LNCaP clone FGC (cell line): ENCODE measurements at regions not wholly inside any gene's neighbourhood (a gene's known extent, or its start where the extent isn't known, plus 50 kb on each side); places are given as distances from the start of the nearest gene placed in this dataset.

Source experiments
- DNase-seq: peaks from one replicate; pipeline ENCODE4 v3.0.0-alpha.2; 2011; ENCODE audit warnings: low read depth
- H3K4me3 ChIP-seq: 2 replicates; pipeline ENCODE4 v1.5.1; 2011; ENCODE audit warnings: mild to moderate bottlenecking, low read depth, low read length, control low read depth
- TF ChIP-seq, protein P1 (sequence below): IDR thresholded peaks from 2 replicates; pipeline ENCODE4 v1.5.1; 2012; ENCODE audit warnings: mild to moderate bottlenecking; ENCODE audit not compliant: control insufficient read depth, insufficient read depth; ENCODE audit errors: extremely low read depth

DNA sequence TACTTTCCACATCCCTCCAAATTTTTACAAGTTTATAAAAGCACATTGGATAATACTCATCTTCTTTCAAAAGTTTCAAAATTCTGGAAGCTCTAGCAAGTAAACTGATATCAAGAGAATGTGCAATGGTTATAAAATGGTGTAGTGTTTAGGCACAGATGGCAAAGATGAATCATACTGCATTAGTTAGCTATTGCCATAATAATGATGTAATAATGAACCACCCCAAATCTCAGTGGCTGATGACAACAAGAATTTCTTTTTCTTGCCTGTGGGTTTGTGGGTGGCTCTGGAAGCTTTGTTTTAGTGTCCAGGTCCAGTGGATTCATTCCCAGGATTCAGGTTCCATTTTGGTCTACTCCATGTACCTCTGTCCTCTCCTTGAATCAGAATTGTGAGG is 319.0 kb downstream of the BRINP1 start:
- TF ChIP-seq, protein P1, sequence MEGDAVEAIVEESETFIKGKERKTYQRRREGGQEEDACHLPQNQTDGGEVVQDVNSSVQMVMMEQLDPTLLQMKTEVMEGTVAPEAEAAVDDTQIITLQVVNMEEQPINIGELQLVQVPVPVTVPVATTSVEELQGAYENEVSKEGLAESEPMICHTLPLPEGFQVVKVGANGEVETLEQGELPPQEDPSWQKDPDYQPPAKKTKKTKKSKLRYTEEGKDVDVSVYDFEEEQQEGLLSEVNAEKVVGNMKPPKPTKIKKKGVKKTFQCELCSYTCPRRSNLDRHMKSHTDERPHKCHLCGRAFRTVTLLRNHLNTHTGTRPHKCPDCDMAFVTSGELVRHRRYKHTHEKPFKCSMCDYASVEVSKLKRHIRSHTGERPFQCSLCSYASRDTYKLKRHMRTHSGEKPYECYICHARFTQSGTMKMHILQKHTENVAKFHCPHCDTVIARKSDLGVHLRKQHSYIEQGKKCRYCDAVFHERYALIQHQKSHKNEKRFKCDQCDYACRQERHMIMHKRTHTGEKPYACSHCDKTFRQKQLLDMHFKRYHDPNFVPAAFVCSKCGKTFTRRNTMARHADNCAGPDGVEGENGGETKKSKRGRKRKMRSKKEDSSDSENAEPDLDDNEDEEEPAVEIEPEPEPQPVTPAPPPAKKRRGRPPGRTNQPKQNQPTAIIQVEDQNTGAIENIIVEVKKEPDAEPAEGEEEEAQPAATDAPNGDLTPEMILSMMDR = no peak
- H3K4me3 ChIP-seq = no peak overlapping the region
- no peak for DNase-seq

DNA sequence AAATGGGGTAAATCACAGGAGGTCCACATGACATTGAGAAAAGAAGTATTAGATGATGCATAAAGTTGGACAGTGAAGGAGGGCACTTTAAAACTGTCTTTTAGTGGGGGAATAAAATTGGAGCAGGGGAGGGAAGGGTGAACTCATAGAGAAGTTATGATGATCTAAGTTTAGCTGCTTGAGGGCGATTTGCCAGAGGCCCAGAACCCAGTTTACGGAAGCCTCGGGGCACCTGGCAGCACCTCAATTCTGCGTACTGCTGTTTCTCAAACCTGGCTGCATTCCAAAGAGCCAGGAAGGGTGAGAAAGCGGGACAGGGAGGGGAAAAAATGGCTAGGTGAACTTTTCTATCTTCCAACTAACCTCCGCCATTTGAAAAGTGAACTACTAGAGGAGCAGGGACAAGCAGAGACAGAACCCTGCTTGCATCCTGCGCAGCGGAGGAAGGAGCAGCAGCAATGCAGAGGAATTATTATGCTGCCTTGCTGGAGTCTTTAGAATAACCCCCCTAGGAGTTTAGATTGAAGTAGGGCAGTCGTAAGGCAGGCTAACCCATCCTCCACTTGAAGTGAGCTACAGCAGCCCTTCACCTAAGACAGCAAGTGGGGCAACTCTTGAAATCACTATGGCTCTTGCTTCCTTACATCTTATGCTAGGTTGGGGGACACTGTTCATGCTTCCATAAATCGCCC is 316.8 kb downstream of the BRINP1 start:
- H3K4me3 ChIP-seq = no peak overlapping the region

DNA sequence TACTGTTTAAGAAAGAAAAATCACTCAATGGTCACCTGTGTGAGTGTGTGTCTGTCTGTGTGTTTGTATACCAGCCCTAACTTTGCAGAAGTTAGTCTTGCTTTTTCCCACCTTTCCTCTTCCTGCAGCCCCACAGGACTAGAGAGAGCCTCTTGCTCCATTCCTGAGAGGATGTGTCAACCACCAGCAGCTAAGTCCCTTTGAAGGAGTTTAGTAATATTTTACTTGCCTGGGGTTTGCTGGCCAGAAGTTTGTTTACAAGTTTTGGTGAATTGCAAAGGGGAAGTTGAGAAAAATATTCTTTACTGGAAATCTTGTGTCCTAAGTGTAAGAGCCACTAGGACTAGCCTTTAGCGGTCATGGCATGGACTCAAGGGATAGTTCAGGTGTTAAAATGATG is 316.2 kb downstream of the BRINP1 start:
- no peak for DNase-seq
- TF ChIP-seq, protein P1 = no peak

More for the DNA sequence above, 316.8 kb downstream of the BRINP1 start:
- TF ChIP-seq, protein P1 = no peak
- DNase-seq = no peak

DNA sequence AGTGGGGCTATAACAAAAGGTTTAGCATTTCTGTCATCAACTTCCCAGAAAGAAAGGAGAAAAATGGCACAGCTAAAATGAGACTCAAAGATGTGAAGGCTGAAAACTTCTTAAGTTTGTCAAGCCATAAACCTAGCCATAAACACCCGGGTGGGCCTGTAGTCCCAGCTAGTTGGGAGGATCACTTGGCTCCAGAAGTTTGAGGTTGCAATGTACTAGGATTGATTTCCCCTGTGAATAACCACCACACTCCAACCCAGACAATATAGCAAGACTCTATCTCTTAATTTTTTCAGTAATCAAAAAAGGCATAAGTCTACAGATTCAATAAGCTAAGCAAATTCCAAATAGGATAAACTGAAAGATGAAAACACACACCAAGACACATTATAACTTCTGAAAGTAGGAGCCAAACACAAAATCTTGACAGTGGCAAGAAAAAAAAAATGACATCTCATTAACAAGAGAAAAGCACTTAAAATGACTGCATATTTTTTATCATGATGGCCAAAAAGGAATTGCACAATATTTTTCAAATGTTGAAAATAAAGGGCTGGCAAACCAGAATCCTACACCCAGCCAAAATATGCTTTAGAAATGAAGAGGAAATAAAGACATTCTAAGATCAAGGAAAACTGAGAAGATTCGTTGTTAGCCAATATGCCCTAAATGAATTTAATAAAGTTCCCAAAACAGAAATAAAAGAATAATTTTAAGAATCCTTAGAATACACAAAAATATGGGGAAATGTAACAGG is 308.4 kb downstream of the BRINP1 start:
- TF ChIP-seq, protein P1 = no peak
- DNase-seq = no peak
- no peak overlapping the region for H3K4me3 ChIP-seq

More for the DNA sequence above, 316.2 kb downstream of the BRINP1 start:
- no peak overlapping the region for H3K4me3 ChIP-seq

DNA sequence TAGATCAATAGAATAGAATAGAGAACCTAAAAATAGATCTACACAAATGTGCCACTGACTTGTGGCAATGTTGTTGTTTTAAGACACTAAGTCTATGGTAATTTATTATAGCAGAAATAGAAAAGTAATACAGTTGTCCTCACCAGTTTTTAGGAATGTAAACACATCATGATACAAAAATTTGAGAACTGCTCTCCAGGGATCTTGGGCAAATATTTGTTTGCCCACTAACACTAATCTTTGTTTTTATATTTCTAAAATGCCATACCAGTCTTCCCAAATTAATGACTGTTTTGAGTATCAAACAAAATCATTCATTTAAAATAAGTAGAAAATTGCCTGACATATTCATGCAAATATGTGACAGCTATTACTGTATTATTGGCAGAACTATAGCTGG is 297.6 kb downstream of the BRINP1 start:
- TF ChIP-seq, protein P1 = no peak
- no peak for DNase-seq
- no peak overlapping the region for H3K4me3 ChIP-seq

DNA sequence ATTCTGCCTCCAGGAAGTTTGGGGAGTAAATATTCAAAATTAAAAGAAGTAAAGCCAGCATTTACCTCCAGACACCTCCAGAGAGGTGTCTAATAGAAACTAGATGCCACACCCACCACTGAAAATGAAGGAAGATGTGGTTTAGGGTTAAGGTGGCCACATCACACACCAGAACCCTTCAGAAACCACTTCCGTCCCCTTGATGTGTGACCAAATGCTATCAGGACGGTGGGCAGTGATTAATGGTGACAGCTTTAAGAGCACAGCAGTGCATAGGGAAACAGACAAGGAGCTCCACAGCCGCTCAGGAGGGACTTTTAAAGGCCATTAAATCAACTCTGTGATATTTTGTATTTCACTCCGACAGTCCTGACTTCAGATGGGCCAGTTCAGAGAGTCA is 295.2 kb downstream of the BRINP1 start:
- no peak overlapping the region for H3K4me3 ChIP-seq
- TF ChIP-seq, protein P1 = no peak
- no peak for DNase-seq

DNA sequence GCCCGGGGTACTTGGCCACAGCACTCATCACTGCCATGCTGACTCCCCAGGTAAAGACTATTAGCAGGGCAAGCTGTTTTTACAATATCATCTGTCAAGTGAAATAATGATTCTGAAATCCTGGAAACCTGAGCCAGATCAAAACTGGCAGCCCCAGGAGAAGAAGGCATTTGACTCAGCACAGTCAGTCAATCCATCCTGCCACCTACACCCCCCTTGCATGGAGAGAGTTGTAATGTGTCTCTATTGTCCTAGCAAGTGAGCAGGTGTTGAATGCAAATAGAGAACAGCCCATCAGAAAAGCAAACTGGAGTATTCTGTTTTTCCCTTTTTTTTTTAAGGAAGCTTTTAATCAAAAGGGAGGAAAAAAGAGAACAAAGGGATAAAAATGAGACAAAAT is 291.2 kb downstream of the BRINP1 start:
- TF ChIP-seq, protein P1 = no peak

More for the DNA sequence above, 291.2 kb downstream of the BRINP1 start:
- no peak for DNase-seq
- H3K4me3 ChIP-seq = no peak overlapping the region
